GM04504 (cell line): ENCODE measurements at regions not wholly inside any gene's neighbourhood (a gene's known extent, or its start where the extent isn't known, plus 50 kb on each side); places are given as distances from the start of the nearest gene placed in this dataset.
"Not testable (repeated sequence)": the region's sequence is repeated elsewhere in the genome, so short reads cannot be mapped to it uniquely, and the experiment has no call there.

Source experiments
- DNase-seq: peaks from one replicate; pipeline ENCODE4 v3.0.0-alpha.2; 2012; ENCODE audit warnings: low read depth

GRCh38 chr17:51389875-51390274 lies 129.5 kb downstream of the UTP18 start:
- DNase-seq, result no peak

DNA sequence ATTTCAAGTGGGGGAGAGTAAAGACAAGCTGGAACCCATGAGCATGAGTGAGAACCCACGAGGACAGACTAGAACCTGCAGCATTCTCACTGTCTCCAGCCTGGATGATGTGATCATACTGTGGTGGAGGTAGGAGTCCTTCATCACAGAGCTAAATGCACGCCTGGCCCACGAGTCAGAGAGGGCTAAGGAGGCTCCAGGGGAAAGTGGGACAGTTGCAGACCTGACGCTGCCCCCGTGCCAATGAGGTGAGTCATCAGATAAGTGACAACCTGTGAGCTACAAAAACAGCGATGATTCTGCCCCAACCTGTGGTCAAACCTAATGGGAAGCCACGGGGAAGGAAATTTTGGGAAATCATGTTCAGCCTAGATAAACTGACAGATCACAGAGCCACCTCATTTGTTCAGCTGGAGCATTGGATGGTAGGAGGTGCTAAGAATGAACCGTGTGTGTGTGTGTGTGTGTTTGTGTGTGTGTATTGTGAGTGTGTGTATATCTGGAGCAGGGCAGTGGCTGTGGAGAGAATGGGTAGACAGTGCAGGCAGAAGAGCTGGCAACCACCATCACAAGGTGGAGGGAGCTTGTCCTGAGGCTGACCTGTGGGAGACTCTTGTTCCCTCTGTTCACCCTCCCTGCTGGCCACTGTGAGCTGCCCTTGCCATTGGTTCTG lies 131.8 kb downstream of the UTP18 start:
- DNase-seq, result no peak

DNA sequence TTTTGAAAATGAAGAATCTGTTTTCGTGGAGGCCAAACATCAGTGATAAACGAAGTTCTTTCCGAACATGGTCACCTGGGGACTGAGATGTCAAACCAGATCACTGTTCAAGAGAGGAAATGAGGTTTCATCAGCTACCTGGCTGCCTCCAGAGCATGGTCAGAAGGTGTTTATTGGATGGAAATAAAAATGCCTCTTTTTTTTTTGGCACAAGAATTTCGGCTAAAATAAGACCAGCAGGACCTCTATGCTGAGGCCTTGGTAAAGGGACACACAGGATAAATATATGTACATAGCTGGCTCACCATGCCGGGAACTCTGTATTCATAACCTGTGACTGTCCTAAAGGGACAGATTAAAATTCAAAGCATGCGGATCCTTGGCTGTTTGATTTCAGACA lies 135.3 kb downstream of the UTP18 start:
- DNase-seq, result no peak

GRCh38 chr17:51397361-51398127 lies 137.2 kb downstream of the UTP18 start:
- DNase-seq, result peak; percentile 5

DNA sequence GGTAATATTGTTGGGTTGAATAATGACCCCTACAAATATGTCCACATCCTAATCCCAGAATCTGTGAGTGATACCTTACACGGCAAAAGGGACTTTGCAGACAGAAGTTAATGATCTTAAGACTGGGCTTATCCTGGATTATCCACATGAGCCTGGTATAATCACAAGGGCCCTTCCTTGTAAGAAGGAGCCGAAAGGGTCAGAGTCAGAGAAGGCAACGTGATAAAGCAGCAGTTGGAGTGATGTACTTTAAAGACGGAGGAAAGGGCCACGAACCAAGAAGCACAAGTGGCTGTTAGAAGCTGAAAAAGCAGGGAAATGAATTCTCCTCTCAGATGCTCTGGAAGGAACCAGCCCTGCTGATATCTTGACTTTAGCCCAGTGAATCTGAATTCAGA lies 137.8 kb downstream of the UTP18 start:
- no peak for DNase-seq

DNA sequence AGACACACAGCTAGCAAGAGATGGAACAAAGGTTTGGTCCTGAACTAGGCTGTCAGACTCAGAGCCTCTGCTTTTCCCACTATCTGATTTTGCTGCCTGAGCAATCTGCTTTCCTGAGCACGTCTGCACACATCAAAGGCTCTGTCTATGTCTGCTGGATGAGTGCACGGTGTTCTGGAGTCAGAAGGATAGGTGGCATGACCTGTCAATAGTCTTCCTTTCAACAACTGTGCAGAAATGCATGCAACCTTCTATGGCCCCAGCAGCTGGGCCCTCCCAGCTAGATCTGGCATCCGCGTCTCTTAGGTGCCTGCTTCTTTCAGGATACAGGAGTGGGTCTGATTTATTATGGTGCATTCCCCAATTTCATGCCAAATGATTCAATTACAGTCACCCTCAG lies 138.3 kb downstream of the UTP18 start:
- no peak for DNase-seq

DNA sequence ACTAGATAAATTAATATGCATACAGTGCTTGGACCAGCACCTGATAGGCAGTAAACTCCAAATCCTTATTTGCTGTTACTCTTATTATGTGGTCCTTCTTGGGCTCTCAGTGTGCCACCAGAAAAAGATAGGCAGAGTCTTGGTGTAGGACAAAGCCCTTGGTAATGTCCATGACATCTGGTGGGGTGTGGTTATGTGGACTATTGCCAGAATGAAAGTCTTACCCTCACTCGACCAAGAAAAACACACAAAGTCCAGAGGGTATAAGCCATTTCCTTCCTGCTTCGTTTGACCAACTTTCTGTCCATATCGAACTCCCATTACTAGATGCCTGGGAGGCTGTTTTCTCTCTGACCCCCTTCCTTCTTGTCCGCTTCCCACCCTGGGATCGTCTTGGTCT lies 140.9 kb downstream of the UTP18 start:
- DNase-seq, result no peak

DNA sequence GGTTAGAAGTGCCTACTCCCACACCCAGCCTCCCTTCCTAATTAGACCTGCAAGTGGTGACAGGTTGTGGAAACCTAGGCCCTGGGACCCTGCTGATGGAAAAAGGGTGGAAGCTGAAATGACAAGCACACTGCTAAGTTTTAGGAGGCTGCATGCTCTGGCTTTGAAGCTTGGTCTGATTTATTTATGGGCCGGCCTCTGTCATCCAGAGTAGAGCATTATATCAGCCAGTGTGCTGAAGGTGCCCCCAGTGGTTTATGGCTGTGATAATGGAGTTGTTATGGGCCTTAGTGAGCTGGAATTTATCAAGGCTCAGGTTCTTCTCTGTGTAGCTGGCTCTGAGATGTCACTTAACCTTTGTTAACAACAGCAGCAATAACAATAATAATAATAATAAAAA lies 142.6 kb downstream of the UTP18 start:
- no peak for DNase-seq

GRCh38 chr17:51407576-51407975 lies 147.2 kb downstream of the UTP18 start:
- no peak for DNase-seq

DNA sequence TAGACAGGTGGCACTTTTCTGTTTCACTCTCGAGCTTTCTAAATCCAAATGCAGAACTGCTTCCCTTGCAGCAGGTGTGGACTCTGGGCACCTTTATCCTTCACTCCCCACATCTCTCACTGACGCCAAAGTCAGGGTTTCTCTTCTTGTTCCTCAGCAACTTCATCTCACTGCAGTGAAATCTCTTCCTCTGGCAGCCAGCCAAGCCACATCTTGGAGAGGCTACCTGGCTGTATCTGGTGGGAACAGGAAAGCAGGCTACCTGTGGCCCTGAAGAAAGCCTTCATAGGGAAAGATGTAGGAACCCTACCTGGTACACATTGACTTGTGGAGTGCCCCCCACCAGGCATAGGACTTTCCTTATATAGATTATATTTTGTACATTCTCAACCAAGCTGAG lies 159.1 kb downstream of the UTP18 start:
- DNase-seq, result no peak

GRCh38 chr17:51421525-51421924 lies 161.2 kb downstream of the UTP18 start:
- DNase-seq, result no peak

- DNase-seq, result no peak
Measured at GRCh38 chr17:51422634-51423033, 162.3 kb downstream of the UTP18 start.

DNA sequence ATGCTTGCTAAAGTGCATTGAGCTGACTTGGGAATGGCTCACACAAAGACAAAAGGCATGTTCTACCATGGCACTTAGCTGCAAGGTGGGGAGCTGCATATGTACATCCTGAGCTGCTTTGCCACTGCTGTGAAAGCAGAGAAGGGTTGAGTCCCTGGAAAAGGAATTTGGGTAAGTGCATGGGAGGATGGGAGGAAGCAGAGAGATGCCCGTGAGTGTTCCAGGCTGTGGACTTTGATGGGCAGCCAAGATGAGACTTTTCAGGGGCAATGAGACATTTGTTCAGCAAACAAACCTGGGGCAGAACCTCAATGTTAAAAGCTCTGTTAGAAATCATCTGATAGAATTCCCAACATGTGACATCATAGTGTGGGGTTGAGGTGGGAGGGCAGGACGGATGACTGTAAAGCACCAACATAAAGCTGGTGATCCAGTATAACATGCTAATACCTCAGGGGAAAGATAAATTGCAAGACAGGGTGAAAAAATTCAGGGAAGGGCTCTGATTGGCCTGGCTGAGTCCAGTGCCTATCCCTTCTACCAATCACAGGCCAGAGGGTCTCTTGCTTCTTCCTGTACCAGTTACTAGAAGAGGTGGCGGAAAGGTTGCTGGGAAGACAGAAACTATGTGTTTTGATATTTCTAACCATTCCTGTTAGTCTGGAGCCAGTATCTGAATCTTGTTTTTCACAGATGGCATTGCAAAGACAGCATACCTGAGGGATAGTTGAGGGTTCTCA lies 163.2 kb downstream of the UTP18 start:
- no peak for DNase-seq

DNA sequence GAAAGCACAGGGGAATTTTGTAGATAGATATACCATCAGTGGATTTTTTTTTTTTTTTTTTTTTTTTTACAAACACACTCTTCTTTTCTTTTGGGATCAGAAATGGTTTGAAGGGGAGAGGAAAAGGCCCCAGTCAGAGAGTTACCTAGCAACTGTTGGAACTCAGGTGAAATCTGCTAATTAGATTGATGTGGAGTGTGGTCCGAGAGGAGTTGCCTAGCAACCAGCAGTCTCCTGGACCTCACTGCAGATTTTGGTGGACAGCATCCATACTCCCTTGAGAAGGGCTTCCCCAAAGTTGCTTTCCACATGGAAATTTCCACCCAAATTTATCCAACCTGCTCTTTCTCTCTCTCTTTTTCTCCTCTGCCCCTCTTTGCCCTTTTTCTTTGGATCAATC lies 165.4 kb downstream of the UTP18 start:
- no peak for DNase-seq

GRCh38 chr17:51427323-51427811 lies 167.0 kb downstream of the UTP18 start:
- DNase-seq, result no peak

DNA sequence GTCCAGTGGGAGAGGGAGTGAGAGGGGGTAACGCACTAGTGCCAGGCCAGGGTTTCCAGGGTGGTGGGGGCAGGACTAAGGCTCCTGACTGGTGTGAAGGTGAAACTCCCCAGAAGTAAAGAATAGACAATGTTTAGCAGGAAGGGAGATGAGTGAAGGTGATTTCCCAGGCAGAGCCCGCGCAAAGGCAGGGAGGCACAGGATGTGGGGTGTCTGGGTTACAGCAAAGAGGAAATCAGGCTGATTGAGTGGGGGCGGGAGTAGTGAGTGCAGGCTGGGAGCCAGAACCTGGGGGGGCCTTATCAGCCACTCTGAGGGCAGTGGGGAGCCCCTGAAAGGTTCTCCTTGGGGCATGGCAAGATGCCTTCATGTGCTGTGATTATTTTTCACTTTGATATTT lies 167.5 kb downstream of the UTP18 start:
- no peak for DNase-seq

DNA sequence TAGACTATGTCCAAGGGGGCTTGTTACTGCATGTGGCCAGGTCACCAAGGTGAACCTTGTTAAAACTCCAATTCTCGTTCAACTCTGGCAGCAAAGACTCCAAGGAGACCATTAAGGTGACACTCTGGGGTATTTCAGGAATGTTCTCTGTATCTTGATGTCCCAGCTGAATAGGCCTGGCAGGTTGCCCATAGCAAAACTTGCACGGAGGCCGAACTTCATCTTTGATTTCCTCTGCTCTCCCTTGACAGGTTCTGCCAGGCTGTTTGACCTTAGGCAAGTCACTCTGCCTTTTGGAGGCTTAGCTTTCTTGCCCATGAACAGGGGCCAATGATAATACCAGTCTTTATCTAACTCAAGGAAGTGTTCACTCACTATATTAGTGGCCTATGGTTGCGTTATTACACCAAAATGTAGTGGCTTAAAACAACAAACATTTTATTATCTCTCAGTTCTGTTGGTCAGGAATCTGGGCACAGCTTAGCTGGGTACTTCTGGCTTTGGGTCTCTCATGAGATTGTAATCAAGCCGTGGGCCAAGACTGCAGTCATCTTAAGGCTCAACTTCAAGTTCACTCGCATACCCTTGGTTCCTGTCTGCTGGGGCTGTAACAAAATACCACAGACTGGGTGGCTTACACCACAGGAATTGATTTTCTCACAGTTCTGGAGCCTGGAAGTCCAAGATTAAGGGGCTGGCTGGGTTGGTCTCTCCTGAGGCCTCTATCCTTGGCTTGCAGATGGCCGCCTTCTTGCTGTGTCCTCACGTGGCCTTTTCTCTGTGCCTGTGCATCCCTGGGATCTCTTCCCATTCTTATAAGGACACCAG lies 168.5 kb downstream of the UTP18 start:
- no peak for DNase-seq

DNA sequence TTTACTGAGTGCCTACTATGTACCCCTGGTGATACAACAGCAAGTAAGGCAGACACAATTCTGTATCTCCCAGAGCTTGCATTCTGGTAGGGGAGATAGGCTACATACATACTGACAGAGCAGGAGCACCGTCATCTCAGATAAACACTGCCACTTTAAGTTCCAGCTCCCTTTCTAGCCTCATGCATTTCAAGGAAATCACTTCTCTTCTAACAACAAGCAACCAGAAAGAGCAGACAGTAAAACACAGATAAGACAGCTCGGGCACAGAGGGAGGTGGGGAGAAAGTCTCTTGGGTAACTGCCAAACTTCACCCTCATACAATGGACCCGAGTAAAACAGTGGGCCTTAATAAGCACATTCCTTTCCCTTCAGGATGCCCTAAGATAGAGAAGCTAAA lies 169.6 kb downstream of the UTP18 start:
- DNase-seq, result not testable (repeated sequence)

DNA sequence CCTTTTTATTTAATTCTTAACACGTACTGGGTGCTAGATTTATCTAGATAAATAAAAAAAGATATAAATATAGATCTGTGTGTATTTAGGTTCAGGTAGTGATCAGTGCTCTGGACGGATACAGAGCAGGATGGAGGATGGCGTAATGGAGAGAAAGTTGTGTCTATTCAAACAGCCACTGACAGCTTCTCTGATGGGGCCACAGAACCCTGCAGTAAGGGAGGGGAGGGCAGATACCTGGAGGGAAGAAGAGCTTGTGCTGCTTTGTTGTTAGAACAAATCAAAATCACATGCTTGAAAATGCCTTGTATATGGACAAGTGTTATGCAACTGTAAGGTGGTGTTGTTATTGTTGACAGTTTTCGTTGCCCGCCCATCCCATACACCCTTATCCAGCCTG lies 170.2 kb downstream of the UTP18 start:
- DNase-seq, result no peak

- no peak for DNase-seq
Measured at GRCh38 chr17:51434434-51435170, 174.3 kb downstream of the UTP18 start.

GRCh38 chr17:51435171-51435552 lies 174.8 kb downstream of the UTP18 start:
- DNase-seq, result no peak
